ENCODE measurements at regions not wholly inside any gene's neighbourhood (a gene's known extent, or its start where the extent isn't known, plus 50 kb on each side); places are given as distances from the start of the nearest gene placed in this dataset.

DNA sequence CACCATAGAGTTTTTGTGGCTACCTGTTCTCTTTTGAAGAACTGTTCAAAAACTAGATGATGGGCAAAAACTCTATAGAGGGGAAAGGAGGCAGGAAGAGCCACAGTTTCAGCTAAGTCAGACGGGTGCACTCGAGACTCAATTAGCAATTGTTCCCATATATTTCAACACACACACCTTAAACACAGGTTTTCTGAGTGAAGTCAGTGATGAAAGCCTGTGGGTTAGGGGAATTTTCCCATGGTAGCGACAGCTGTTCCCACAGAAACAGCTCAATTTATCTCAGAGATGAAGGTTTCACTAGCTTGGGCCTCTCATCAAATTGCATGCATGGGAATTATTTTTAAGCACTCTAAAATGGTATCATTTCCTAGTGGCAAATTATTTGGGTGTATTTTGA is 143.4 kb downstream of the ZIC5 start:
- TF ChIP-seq, protein P1, sequence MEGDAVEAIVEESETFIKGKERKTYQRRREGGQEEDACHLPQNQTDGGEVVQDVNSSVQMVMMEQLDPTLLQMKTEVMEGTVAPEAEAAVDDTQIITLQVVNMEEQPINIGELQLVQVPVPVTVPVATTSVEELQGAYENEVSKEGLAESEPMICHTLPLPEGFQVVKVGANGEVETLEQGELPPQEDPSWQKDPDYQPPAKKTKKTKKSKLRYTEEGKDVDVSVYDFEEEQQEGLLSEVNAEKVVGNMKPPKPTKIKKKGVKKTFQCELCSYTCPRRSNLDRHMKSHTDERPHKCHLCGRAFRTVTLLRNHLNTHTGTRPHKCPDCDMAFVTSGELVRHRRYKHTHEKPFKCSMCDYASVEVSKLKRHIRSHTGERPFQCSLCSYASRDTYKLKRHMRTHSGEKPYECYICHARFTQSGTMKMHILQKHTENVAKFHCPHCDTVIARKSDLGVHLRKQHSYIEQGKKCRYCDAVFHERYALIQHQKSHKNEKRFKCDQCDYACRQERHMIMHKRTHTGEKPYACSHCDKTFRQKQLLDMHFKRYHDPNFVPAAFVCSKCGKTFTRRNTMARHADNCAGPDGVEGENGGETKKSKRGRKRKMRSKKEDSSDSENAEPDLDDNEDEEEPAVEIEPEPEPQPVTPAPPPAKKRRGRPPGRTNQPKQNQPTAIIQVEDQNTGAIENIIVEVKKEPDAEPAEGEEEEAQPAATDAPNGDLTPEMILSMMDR (optimal IDR thresholded peaks at IDR 0.05 in 1 of 3, IDR thresholded peaks at IDR 0.05 in 1 of 3, conservative IDR thresholded peaks at IDR 0.05 in 1 of 3; ENCODE audit: extremely low read depth in 1 of 3, insufficient read depth in 2 of 3, low read length in 3 of 3), result no peak
- no peak for TF ChIP-seq EZH2 (IDR thresholded peaks at IDR 0.05; ENCODE audit: low read length)
